DOHH2 (cell line): ENCODE measurements at regions not wholly inside any gene's neighbourhood (a gene's known extent, or its start where the extent isn't known, plus 50 kb on each side); places are given as distances from the start of the nearest gene placed in this dataset.

Experiments used
- H3F3A ChIP-seq: fragments of 200-600 bp; sonication (generic), shearing (Covaris generic); 2 replicates; pipeline ENCODE4 v1.6.0; 2016; ENCODE audit warnings: antibody characterized with exemption, mild to moderate bottlenecking; ENCODE audit not compliant: control insufficient read depth, insufficient read depth
- H3K27ac ChIP-seq: fragments of 200-600 bp; sonication (generic); 2 replicates; pipeline ENCODE4 v1.5.1; 2014; ENCODE audit warnings: low read depth, mild to moderate bottlenecking, low read length, moderate library complexity
- H3K27me3 ChIP-seq: fragments of 200-600 bp; sonication (generic); 2 replicates; pipeline ENCODE4 v1.6.1; 2014; ENCODE audit warnings: mild to moderate bottlenecking, low read length, mixed read lengths; ENCODE audit not compliant: control insufficient read depth
- H3K36me3 ChIP-seq: fragments of 200-600 bp; sonication (generic); 2 replicates; pipeline ENCODE4 v1.6.1; 2014; ENCODE audit warnings: mild to moderate bottlenecking, low read length, moderate library complexity, mixed read lengths; ENCODE audit not compliant: control insufficient read depth
- H3K4me1 ChIP-seq: fragments of 200-600 bp; sonication (generic); 2 replicates; pipeline ENCODE4 v1.6.1; 2014; ENCODE audit warnings: mild to moderate bottlenecking, low read length, mixed read lengths; ENCODE audit not compliant: control insufficient read depth
- H3K4me2 ChIP-seq: fragments of 200-600 bp; sonication (generic); 2 replicates; pipeline ENCODE4 v1.6.0; 2014; ENCODE audit warnings: mild to moderate bottlenecking, low read length, moderate library complexity
- H3K4me3 ChIP-seq: fragments of 200-600 bp; sonication (generic); 2 replicates; pipeline ENCODE4 v1.5.1; 2014; ENCODE audit warnings: mild to moderate bottlenecking, low read length, mixed read lengths
- H3K79me2 ChIP-seq: fragments of 200-600 bp; sonication (generic); 2 replicates; pipeline ENCODE4 v1.6.1; 2014; ENCODE audit warnings: mild to moderate bottlenecking, low read length, mixed read lengths; ENCODE audit not compliant: control insufficient read depth
- H3K9me2 ChIP-seq: fragments of 200-600 bp; sonication (generic); replicated peaks from 2 replicates; pipeline ENCODE4 v1.6.1; 2014; ENCODE audit warnings: mild to moderate bottlenecking, low read length, mixed read lengths; ENCODE audit not compliant: control insufficient read depth
- H3K9me3 ChIP-seq: fragments of 200-600 bp; sonication (generic); 2 replicates; pipeline ENCODE4 v1.6.1; 2014; ENCODE audit warnings: antibody characterized with exemption, low read length, mixed read lengths; ENCODE audit not compliant: control insufficient read depth, insufficient read depth
- H4K20me1 ChIP-seq: fragments of 200-600 bp; sonication (generic); 2 replicates; pipeline ENCODE4 v1.6.0; 2014; ENCODE audit warnings: low read depth, mild to moderate bottlenecking, antibody characterized with exemption, low read length, moderate library complexity; ENCODE audit not compliant: control insufficient read depth, insufficient read depth
- CTCF ChIP-seq: fragments of 200-600 bp; sonication (generic); IDR thresholded peaks from one replicate; pipeline ENCODE4 v1.5.1; 2014; ENCODE audit warnings: antibody characterized with exemption, mild to moderate bottlenecking, low read depth, low read length; ENCODE audit not compliant: poor library complexity, severe bottlenecking
- EZH2phosphoT487 ChIP-seq: fragments of 200-600 bp; sonication (generic); IDR thresholded peaks from 2 replicates; pipeline ENCODE4 v1.6.1; 2017; ENCODE audit warnings: borderline replicate concordance, mild to moderate bottlenecking, antibody characterized with exemption, low read length, moderate library complexity, mixed read lengths

GRCh38 chr4:116438417-116438816, 647.0 kb downstream of the TRAM1L1 start:
- H3K9me2 ChIP-seq = no peaks in the 10 kb centered on the region
- TF ChIP-seq CTCF (no peak), EZH2phosphoT487 (no peak)
- no peaks in the 10 kb centered on the region for H3K36me3 ChIP-seq
- H3K4me2 ChIP-seq = no peak overlapping the region
- no peaks in the 10 kb centered on the region for H4K20me1 ChIP-seq
- no peak overlapping the region for H3K4me3 ChIP-seq
- H3K4me1 ChIP-seq = no peaks in the 10 kb centered on the region
- H3K79me2 ChIP-seq = no peaks in the 10 kb centered on the region
- H3K27ac ChIP-seq = no peak overlapping the region
- H3K9me3 ChIP-seq = no peaks in the 10 kb centered on the region
- H3K27me3 ChIP-seq = no peaks in the 10 kb centered on the region
- no peaks in the 10 kb centered on the region for H3F3A ChIP-seq

- no peaks in the 10 kb centered on the region for H3K4me1 ChIP-seq
- H3K4me2 ChIP-seq = no peak overlapping the region
- no peaks in the 10 kb centered on the region for H3K27me3 ChIP-seq
- H3K9me2 ChIP-seq = no peaks in the 10 kb centered on the region
- no peaks in the 10 kb centered on the region for H3K79me2 ChIP-seq
- H3F3A ChIP-seq = no peaks in the 10 kb centered on the region
- H4K20me1 ChIP-seq = no peaks in the 10 kb centered on the region
- H3K9me3 ChIP-seq = no peaks in the 10 kb centered on the region
- no peak overlapping the region for H3K27ac ChIP-seq
- H3K4me3 ChIP-seq = no peak overlapping the region
- TF ChIP-seq CTCF (no peak), EZH2phosphoT487 (no peak)
- H3K36me3 ChIP-seq = no peaks in the 10 kb centered on the region
Measured at GRCh38 chr4:116427666-116428065, 657.7 kb downstream of the TRAM1L1 start.

- no peaks in the 10 kb centered on the region for H3F3A ChIP-seq
- no peak overlapping the region for H3K27ac ChIP-seq
- no peaks in the 10 kb centered on the region for H3K9me2 ChIP-seq
- no peaks in the 10 kb centered on the region for H3K79me2 ChIP-seq
- H3K4me1 ChIP-seq = no peaks in the 10 kb centered on the region
- H3K4me2 ChIP-seq = no peak overlapping the region
- H4K20me1 ChIP-seq = no peaks in the 10 kb centered on the region
- no peaks in the 10 kb centered on the region for H3K36me3 ChIP-seq
- no peak overlapping the region for H3K4me3 ChIP-seq
- no peaks in the 10 kb centered on the region for H3K9me3 ChIP-seq
- no peaks in the 10 kb centered on the region for H3K27me3 ChIP-seq
- TF ChIP-seq EZH2phosphoT487 = no peak
- no peak for TF ChIP-seq CTCF
Measured at GRCh38 chr4:116413222-116413621, 672.2 kb downstream of the TRAM1L1 start.

DNA sequence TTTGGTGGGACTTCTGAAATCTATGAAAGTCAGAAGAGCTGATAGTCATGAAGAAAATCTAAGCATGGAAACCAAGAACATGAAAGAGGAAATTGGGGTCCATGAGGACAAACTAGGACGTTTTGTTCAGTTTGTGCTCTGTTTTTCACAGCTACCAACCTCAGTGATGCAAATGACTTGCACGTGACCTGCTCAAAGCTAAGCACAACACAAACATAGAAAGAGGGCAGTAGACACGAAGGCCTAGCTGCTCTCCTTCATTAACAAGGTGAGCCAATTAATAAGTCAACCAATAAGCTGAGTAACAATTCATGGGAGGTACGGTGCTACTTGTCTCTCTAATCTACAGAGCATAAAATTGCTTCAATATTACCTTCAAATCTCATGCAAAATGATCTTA, 684.1 kb downstream of the TRAM1L1 start:
- H4K20me1 ChIP-seq = no peaks in the 10 kb centered on the region
- H3K79me2 ChIP-seq = no peaks in the 10 kb centered on the region

More for the DNA sequence above, 684.1 kb downstream of the TRAM1L1 start:
- Histone ChIP-seq H3K4me2 (no peak overlapping the region), H3K27me3 (no peaks in the 10 kb centered on the region), H3K4me3 (no peak overlapping the region), H3F3A (no peaks in the 10 kb centered on the region), H3K36me3 (no peaks in the 10 kb centered on the region), H3K9me3 (no peaks in the 10 kb centered on the region), H3K4me1 (no peaks in the 10 kb centered on the region), H3K9me2 (no peaks in the 10 kb centered on the region), H3K27ac (no peak overlapping the region)
- no peak for TF ChIP-seq CTCF
- no peak for TF ChIP-seq EZH2phosphoT487
